ENCODE measurements at regions not wholly inside any gene's neighbourhood (a gene's known extent, or its start where the extent isn't known, plus 50 kb on each side); places are given as distances from the start of the nearest gene placed in this dataset.
"Not testable (repeated sequence)": the region's sequence is repeated elsewhere in the genome, so short reads cannot be mapped to it uniquely, and the experiment has no call there.

GRCh38 chr1:88541596-88541995 lies 142.5 kb upstream of the PKN2 start:
- Mint-ChIP-seq H3K4me3 (no peak overlapping the region), H3K36me3 (no peaks in the 10 kb centered on the region), H3K9me3 (peaks cover 0 to 2% (median 0%) of the 10 kb centered on the region in 6 donors), H3K27ac (no peak overlapping the region), H3K27me3 (ENCODE audit: low read depth in 3 of 3) (peaks cover 0 to 8% (median 2%) of the 10 kb centered on the region in 3 donors), H3K4me1 (no peaks in the 10 kb centered on the region)
- no peak for DNase-seq

DNA sequence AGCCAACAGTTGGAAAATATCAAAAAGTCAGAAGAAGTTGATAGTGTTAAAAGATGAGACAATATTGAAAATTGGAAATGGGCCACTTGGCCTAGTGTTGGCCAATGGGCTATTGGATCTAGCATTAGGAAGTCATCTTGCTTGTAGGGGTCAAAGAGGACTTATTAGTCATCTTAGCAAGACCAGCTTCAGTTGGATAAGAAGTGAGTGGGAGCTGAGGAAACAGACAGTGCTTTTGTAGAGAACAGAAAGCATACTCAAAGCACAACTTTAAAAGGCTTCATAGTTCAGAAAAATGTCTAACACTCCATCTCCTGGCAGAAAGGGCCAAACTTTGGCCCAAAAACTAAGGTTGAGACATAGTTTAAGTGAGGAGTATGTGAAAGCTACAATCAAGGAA lies 139.9 kb upstream of the PKN2 start:
- Mint-ChIP-seq H3K4me1 (no peaks in the 10 kb centered on the region), H3K27me3 (ENCODE audit: low read depth in 3 of 3) (peaks cover 2 to 6% (median 3%) of the 10 kb centered on the region in 3 donors), H3K27ac (no peak overlapping the region), H3K9me3 (peaks cover 0 to 3% (median 0%) of the 10 kb centered on the region in 6 donors), H3K4me3 (no peak overlapping the region), H3K36me3 (no peaks in the 10 kb centered on the region)
- DNase-seq: no peak

DNA sequence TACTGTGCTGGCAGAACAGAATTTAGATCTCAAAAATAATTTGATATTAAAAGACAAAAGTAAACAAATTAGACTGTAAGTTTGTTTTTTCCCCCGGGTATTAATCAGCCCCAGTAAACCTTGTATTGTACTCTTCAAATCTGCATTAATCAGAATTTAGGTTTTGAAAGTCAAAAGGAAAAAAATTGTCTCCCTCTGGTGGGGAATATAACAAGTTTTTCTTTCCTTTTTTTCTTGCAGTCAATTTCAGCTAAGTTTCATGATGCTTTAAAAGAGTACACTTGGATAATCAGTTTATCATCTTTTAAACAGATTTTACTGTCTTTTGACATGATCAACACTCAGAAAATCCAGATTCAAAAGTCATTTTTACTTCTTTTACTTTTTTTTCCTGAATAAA lies 134.5 kb upstream of the PKN2 start:
- no peak overlapping the region for H3K4me3 Mint-ChIP-seq
- DNase-seq: no peak
- H3K27ac Mint-ChIP-seq: no peak overlapping the region
- H3K36me3 Mint-ChIP-seq: no peaks in the 10 kb centered on the region
- H3K27me3 Mint-ChIP-seq (ENCODE audit: low read depth in 3 of 3): peaks cover 2 to 9% (median 5%) of the 10 kb centered on the region in 3 donors
- H3K9me3 Mint-ChIP-seq: peaks cover 0 to 1% (median 0%) of the 10 kb centered on the region in 6 donors
- H3K4me1 Mint-ChIP-seq: no peaks in the 10 kb centered on the region

DNA sequence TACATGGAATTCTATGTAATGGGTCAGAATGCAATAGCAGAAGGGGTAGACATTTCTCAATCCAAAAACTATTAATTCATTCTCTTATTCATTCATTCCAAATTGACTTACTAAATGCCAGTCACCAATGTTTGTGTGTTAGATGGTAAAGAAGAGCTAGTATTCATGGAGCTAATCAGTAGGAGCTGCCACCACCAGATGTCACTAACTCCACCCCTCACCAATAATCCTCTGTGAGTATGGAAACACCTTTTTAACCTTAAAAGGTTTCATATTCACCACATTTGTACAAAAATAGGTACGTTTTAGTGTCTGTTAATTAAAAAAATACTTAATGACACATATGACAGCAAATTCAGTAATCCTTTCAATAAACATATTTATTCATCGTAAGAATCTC lies 131.8 kb upstream of the PKN2 start:
- Mint-ChIP-seq H3K36me3 (no peaks in the 10 kb centered on the region), H3K9me3 (no peaks in the 10 kb centered on the region), H3K4me3 (no peak overlapping the region), H3K27ac (no peak overlapping the region), H3K4me1 (no peaks in the 10 kb centered on the region), H3K27me3 (ENCODE audit: low read depth in 3 of 3) (peaks cover 0 to 5% (median 2%) of the 10 kb centered on the region in 3 donors)
- no peak for DNase-seq

DNA sequence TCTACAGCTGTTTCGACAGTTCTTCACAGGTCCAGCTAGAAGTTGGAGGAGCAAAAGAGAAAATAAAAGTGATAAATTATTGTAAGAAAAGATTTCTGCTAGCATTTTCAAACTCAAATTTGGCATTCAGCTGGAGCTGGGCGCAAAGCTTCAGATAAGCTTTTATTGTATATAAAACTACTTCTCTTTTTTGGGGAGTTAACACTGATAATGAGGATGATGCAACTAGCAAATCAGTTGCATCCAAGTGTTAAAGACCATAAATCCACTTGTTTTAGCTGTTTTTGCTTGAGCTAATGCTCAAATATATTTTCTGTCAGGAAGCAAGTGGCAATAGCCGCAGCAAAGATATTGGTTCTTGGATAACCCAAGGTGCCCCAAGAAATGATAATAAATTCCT lies 127.1 kb upstream of the PKN2 start:
- Mint-ChIP-seq H3K27ac (no peak overlapping the region), H3K36me3 (no peaks in the 10 kb centered on the region), H3K4me1 (no peaks in the 10 kb centered on the region), H3K9me3 (no peaks in the 10 kb centered on the region), H3K27me3 (ENCODE audit: low read depth in 3 of 3) (peaks cover 0 to 2% (median 0%) of the 10 kb centered on the region in 3 donors), H3K4me3 (no peak overlapping the region)
- no peak for DNase-seq

DNA sequence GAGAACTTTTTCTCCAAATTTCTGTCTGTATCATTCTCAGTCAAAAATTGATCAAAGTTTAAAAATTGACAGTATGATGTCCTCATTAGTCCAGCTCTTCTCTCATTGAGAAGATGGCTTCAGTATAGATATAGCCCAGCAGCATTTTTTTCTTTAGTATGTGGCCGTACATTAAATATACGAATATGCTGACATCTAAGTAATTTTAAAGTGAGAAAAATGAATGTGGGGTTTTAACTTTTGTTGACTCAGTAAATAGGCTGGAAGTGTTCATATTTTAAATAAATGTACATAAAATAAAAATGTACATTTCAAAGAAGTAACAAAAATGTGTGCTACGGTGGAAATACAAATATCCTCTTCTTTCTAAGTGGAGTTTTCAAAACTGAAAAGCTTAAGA lies 123.5 kb upstream of the PKN2 start:
- no peak overlapping the region for H3K4me3 Mint-ChIP-seq
- H3K27me3 Mint-ChIP-seq (ENCODE audit: low read depth in 3 of 3): peaks cover 0 to 2% (median 0%) of the 10 kb centered on the region in 3 donors
- H3K4me1 Mint-ChIP-seq: no peaks in the 10 kb centered on the region
- H3K36me3 Mint-ChIP-seq: no peaks in the 10 kb centered on the region
- DNase-seq: no peak
- no peaks in the 10 kb centered on the region for H3K9me3 Mint-ChIP-seq
- H3K27ac Mint-ChIP-seq: no peak overlapping the region

DNA sequence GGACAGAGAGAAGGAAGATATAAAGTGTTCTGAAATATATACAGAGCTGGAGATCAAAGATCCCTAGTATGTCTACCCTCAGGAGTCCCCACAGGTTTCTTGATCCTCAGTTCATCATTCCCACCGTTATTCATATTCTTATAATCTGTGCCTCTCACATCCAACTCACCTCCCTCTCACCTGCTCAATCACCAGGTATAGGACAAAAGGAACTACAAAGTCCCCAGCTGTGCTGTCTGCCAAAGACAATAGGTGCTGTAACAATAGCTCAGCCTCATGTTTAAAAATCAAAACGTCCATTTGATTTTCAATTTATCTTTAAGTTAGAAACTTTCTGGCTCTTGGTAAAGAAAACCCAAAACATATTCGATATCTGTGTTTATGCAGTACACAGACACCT lies 121.1 kb upstream of the PKN2 start:
- H3K27me3 Mint-ChIP-seq (ENCODE audit: low read depth in 3 of 3): peaks cover 0 to 2% (median 1%) of the 10 kb centered on the region in 3 donors
- no peaks in the 10 kb centered on the region for H3K36me3 Mint-ChIP-seq
- no peak overlapping the region for H3K27ac Mint-ChIP-seq
- peaks cover 0 to 2% (median 0%) of the 10 kb centered on the region in 6 donors for H3K9me3 Mint-ChIP-seq
- DNase-seq: no peak
- no peak overlapping the region for H3K4me3 Mint-ChIP-seq
- H3K4me1 Mint-ChIP-seq: no peaks in the 10 kb centered on the region

DNA sequence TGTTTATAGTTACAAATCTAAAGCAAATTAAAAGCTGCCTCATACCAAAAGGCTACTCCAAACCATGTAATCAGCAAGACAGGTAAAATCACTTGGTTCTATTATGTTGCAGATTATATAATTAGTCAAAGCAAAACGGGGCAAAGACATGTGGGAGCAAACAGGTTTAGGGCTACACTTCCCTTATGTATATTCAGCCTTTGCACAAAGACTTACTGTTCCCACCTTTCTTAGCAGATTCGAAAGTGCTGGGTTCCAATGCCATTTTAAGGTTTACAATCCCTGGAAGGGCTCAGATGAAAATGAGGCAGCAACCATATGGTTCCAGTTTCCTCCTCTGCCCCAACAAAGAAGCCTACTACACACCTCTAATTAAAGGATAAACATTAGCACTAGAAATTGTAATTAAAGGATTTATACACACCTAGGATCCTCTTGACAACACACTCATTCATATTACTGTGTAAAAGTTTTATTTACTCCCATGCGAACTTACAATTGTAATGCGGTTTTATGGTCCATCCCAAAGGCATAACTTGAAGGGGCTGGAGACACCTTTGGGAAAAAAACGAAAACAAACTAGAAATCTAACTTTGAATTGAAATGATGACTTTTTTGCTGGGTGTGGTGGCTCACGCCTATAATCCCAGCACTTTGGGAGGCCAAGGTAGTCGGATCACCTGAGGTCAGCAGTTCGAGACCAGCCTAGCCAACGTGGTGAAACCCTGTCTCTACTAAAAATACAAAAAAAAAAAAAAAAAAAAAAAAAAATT lies 117.3 kb upstream of the PKN2 start:
- H3K9me3 Mint-ChIP-seq: peaks cover 0 to 4% (median 0%) of the 10 kb centered on the region in 6 donors
- H3K27ac Mint-ChIP-seq: no peak overlapping the region
- no peaks in the 10 kb centered on the region for H3K36me3 Mint-ChIP-seq
- DNase-seq: no peak
- no peak overlapping the region for H3K4me3 Mint-ChIP-seq
- H3K4me1 Mint-ChIP-seq: no peaks in the 10 kb centered on the region
- peaks cover 1 to 4% (median 2%) of the 10 kb centered on the region in 3 donors for H3K27me3 Mint-ChIP-seq (ENCODE audit: low read depth in 3 of 3)

DNA sequence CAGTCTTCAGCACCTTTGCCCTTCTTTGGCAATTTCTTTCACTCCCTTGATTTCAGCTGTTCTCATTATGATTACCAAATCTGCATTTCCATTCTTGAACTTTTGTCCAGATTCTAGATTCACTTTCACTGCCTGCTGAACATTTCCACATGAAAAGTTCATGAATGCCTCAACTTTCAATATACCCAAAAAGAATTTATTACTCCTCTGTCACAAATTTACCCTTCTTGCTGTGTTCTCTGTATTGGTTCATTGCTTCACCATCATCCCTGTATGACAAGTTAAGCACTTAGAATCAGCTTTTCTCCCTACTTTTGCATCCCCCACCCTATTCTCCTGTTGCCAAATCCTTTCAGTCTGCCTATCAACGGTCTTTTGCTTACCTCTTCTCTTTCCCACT lies 112.6 kb upstream of the PKN2 start:
- no peaks in the 10 kb centered on the region for H3K36me3 Mint-ChIP-seq
- H3K9me3 Mint-ChIP-seq: peaks cover 0 to 5% (median 0%) of the 10 kb centered on the region in 6 donors
- H3K4me3 Mint-ChIP-seq: no peak overlapping the region
- no peak for DNase-seq
- H3K4me1 Mint-ChIP-seq: no peaks in the 10 kb centered on the region
- H3K27ac Mint-ChIP-seq: no peak overlapping the region
- H3K27me3 Mint-ChIP-seq (ENCODE audit: low read depth in 3 of 3): peaks cover 0 to 4% (median 2%) of the 10 kb centered on the region in 3 donors

GRCh38 chr1:88579598-88579997 lies 104.5 kb upstream of the PKN2 start:
- Mint-ChIP-seq H3K36me3 (no peaks in the 10 kb centered on the region), H3K4me3 (no peak overlapping the region)

DNA sequence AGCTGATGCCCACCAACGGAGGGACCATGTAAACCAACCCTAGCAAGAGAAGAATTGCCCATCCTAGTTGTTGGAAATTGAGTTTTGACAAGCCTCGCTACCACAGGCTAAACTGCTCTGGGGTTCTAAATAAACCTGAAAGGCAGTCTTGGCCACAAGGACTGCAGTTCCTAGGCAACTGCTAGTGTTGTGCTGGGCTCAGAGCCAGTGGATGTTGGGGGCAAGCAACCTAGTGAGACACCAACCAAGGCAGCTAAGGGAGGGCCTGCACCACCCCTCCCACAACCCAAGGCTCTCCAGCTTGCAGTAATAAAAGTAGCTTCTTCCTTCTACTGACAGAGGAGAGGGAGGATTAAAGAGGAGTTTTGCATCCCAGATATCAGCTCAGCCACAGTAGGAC lies 102.4 kb upstream of the PKN2 start:
- peaks cover 0 to 14% (median 0%) of the 10 kb centered on the region in 6 donors for H3K9me3 Mint-ChIP-seq

More at GRCh38 chr1:88579598-88579997, 104.5 kb upstream of the PKN2 start:
- H3K4me1 Mint-ChIP-seq: no peaks in the 10 kb centered on the region
- peaks cover 0 to 9% (median 0%) of the 10 kb centered on the region in 6 donors for H3K9me3 Mint-ChIP-seq
- no peak overlapping the region for H3K27ac Mint-ChIP-seq
- peaks cover 0 to 2% (median 1%) of the 10 kb centered on the region in 3 donors for H3K27me3 Mint-ChIP-seq (ENCODE audit: low read depth in 3 of 3)
- no peak for DNase-seq

DNA sequence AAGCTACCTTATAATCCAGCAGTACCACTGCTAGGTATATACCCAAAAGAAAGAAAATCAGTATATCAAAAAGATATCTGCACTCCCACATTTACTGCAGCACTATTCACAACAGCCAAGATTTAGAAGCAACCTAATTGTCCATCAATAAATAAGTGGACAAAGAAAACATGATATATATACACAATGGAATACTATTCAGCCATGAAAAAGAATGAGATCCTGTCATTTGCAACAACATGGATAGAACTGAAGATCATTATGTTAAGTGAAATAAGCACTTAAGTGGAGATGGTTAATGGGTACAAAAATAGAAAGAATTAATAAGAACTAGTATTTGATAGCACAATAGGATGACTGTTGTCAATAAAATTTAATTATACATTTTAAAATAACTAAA lies 90.7 kb upstream of the PKN2 start:
- peaks cover 0 to 10% (median 0%) of the 10 kb centered on the region in 6 donors for H3K9me3 Mint-ChIP-seq
- no peak overlapping the region for H3K4me3 Mint-ChIP-seq
- peaks cover 1 to 12% (median 5%) of the 10 kb centered on the region in 3 donors for H3K27me3 Mint-ChIP-seq (ENCODE audit: low read depth in 3 of 3)
- H3K4me1 Mint-ChIP-seq: no peaks in the 10 kb centered on the region
- no peaks in the 10 kb centered on the region for H3K36me3 Mint-ChIP-seq
- H3K27ac Mint-ChIP-seq: no peak overlapping the region
- DNase-seq: no peak

More for the DNA sequence above, 102.4 kb upstream of the PKN2 start:
- no peak overlapping the region for H3K27ac Mint-ChIP-seq
- H3K36me3 Mint-ChIP-seq: no peaks in the 10 kb centered on the region
- H3K4me3 Mint-ChIP-seq: no peak overlapping the region
- H3K27me3 Mint-ChIP-seq (ENCODE audit: low read depth in 3 of 3): peaks cover 2 to 4% (median 3%) of the 10 kb centered on the region in 3 donors
- no peaks in the 10 kb centered on the region for H3K4me1 Mint-ChIP-seq
- DNase-seq: no peak

- Mint-ChIP-seq H3K36me3 (no peaks in the 10 kb centered on the region), H3K27ac (no peak overlapping the region), H3K27me3 (ENCODE audit: low read depth in 3 of 3) (peaks cover 1 to 14% (median 5%) of the 10 kb centered on the region in 3 donors), H3K4me1 (no peaks in the 10 kb centered on the region), H3K9me3 (peaks cover 0 to 6% (median 0%) of the 10 kb centered on the region in 6 donors), H3K4me3 (no peak overlapping the region)
- peak in 2 of 3 donors; percentile 11 to 12 for DNase-seq
These were observed 88.6 kb upstream of the PKN2 start for GRCh38 chr1:88595355-88596002.

DNA sequence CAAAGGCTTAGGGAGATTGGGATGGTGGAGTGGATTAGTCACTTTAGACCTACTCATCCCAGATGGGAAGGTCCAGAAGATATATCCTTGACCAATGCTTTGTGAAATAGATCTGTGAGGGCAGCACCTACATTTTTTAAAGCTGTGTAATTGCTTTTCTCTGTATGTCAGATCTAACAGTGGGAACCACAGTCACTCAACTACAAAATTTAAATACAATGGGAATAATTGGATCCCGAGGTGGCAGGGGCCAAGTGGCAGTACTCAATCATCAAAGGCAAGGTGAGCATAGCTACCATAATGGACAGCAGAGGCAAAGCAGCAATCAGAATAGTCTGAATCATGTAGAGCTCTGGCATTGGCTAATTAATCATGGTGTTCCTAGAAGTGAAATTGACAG lies 86.1 kb upstream of the PKN2 start:
- not testable (repeated sequence) for H3K27ac Mint-ChIP-seq; H3K9me3 Mint-ChIP-seq; H3K4me3 Mint-ChIP-seq; H3K4me1 Mint-ChIP-seq; H3K36me3 Mint-ChIP-seq; H3K27me3 Mint-ChIP-seq (ENCODE audit: low read depth in 3 of 3); DNase-seq

Data from immature natural killer cell (primary cell).